ENCODE measurements at regions not wholly inside any gene's neighbourhood (a gene's known extent, or its start where the extent isn't known, plus 50 kb on each side); places are given as distances from the start of the nearest gene placed in this dataset.

DNA sequence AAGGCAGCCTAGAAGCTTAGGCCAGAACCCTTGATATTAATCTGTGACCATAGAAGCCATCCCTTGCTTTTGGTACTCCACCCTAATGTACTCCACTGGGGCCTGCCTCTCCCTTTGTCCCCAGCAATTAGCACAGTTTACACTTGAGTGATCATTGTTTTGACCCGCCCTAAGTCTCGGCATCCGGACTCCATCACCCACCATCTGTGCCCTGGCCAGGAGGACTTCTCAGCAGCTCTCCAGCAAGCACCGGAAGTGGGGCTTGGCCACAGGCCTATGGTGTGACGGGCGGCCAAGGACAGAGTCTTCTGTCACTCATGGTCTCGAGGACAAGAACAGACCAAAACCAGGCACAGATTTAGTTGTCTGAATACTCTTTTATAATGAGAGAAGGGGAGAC, 126.5 kb upstream of the NTF3 start:
- Histone ChIP-seq H2AFZ (ENCODE audit: low read length) (no peak overlapping the region), H3K9me2 (replicated peaks; ENCODE audit: low read length) (no peaks in the 10 kb centered on the region), H3K4me1 (ENCODE audit: insufficient read depth, low read length) (no peaks in the 10 kb centered on the region), H3K36me3 (ENCODE audit: low read depth, low read length) (no peaks in the 10 kb centered on the region), H4K20me1 (ENCODE audit: low read length) (no peaks in the 10 kb centered on the region), H3K9me3 (ENCODE audit: low read length) (no peaks in the 10 kb centered on the region), H3F3A (ENCODE audit: low read length, unreplicated experiment) (no peaks in the 10 kb centered on the region), H3K4me2 (ENCODE audit: low read length) (no peak overlapping the region), H3K27ac (ENCODE audit: low read length) (no peak overlapping the region), H3K27me3 (ENCODE audit: low read length) (no peaks in the 10 kb centered on the region), H3K4me3 (ENCODE audit: low read length) (no peak overlapping the region), H3K9ac (ENCODE audit: low read length) (no peak overlapping the region), H3K79me2 (ENCODE audit: low read length) (no peaks in the 10 kb centered on the region)
- CTCF ChIA-PET: no interaction called here
- BruUV-seq (replicated peaks): no TSS peak
- POLR2A ChIA-PET (ENCODE audit: unreplicated experiment): no interaction called here
- DNase-seq (no peak), ATAC-seq (no peak)
- intact Hi-C loops (cut with micrococcal nuclease): no loop called here
- no peak for TF ChIP-seq EZH2phosphoT487 (IDR thresholded peaks at IDR 0.05; ENCODE audit: borderline replicate concordance, low read length)
- TF ChIP-seq, protein P1, sequence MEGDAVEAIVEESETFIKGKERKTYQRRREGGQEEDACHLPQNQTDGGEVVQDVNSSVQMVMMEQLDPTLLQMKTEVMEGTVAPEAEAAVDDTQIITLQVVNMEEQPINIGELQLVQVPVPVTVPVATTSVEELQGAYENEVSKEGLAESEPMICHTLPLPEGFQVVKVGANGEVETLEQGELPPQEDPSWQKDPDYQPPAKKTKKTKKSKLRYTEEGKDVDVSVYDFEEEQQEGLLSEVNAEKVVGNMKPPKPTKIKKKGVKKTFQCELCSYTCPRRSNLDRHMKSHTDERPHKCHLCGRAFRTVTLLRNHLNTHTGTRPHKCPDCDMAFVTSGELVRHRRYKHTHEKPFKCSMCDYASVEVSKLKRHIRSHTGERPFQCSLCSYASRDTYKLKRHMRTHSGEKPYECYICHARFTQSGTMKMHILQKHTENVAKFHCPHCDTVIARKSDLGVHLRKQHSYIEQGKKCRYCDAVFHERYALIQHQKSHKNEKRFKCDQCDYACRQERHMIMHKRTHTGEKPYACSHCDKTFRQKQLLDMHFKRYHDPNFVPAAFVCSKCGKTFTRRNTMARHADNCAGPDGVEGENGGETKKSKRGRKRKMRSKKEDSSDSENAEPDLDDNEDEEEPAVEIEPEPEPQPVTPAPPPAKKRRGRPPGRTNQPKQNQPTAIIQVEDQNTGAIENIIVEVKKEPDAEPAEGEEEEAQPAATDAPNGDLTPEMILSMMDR (conservative IDR thresholded peaks at IDR 0.05; ENCODE audit: low read depth, low read length): no peak
- TF ChIP-seq EZH2 (IDR thresholded peaks at IDR 0.05; ENCODE audit: low read length, unreplicated experiment): no peak

DNA sequence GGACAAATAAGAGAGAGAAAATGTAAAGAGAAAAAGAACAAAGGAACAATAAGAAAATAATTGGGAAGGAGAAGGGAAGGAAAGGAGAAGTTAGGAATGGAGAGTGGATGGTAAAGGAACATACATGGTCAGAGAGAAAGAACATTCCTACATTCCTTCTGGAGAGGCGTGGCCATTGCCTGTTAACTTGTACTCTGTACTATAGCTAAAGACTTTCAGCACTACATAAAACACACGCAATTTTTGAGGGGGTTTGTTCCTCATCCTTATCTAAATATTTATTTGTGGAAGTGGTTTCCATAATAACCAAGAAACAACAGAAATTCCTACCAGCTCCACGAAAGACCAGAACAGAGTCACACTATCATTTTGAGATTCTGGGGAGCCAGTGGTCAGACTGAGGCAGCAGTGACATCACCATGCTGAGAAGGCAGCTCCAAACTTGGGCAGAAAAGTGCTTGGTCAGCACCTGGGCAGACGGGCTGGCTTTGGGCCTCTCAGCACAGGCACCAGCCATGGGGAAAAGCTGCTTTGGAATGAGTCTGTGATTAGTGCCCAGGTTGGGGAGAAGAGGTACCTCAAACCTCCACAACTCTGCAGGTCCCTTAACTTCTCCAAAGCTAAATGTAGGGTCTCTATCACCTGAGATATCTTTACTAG, 125.9 kb upstream of the NTF3 start:
- H4K20me1 ChIP-seq (ENCODE audit: low read length): no peaks in the 10 kb centered on the region
- intact Hi-C loops (cut with micrococcal nuclease): no loop called here
- H3K9me3 ChIP-seq (ENCODE audit: low read length): no peaks in the 10 kb centered on the region
- CTCF ChIA-PET: no interaction called here
- H3K4me2 ChIP-seq (ENCODE audit: low read length): no peak overlapping the region
- no peak overlapping the region for H3K9ac ChIP-seq (ENCODE audit: low read length)
- no peaks in the 10 kb centered on the region for H3F3A ChIP-seq (ENCODE audit: low read length, unreplicated experiment)
- H3K4me3 ChIP-seq (ENCODE audit: low read length): no peak overlapping the region
- H3K27ac ChIP-seq (ENCODE audit: low read length): no peak overlapping the region
- POLR2A ChIA-PET (ENCODE audit: unreplicated experiment): no interaction called here
- no peaks in the 10 kb centered on the region for H3K79me2 ChIP-seq (ENCODE audit: low read length)
- no peaks in the 10 kb centered on the region for H3K9me2 ChIP-seq (replicated peaks; ENCODE audit: low read length)
- no peaks in the 10 kb centered on the region for H3K27me3 ChIP-seq (ENCODE audit: low read length)
- no peak overlapping the region for H2AFZ ChIP-seq (ENCODE audit: low read length)
- no TSS peak for BruUV-seq (replicated peaks)
- H3K4me1 ChIP-seq (ENCODE audit: insufficient read depth, low read length): no peaks in the 10 kb centered on the region
- H3K36me3 ChIP-seq (ENCODE audit: low read depth, low read length): no peaks in the 10 kb centered on the region
- no peak for ATAC-seq
- TF ChIP-seq, protein P1 (conservative IDR thresholded peaks at IDR 0.05; ENCODE audit: low read depth, low read length): no peak
- TF ChIP-seq EZH2 (IDR thresholded peaks at IDR 0.05; ENCODE audit: low read length, unreplicated experiment) (no peak), EZH2phosphoT487 (IDR thresholded peaks at IDR 0.05; ENCODE audit: borderline replicate concordance, low read length) (no peak)
- no peak for DNase-seq

DNA sequence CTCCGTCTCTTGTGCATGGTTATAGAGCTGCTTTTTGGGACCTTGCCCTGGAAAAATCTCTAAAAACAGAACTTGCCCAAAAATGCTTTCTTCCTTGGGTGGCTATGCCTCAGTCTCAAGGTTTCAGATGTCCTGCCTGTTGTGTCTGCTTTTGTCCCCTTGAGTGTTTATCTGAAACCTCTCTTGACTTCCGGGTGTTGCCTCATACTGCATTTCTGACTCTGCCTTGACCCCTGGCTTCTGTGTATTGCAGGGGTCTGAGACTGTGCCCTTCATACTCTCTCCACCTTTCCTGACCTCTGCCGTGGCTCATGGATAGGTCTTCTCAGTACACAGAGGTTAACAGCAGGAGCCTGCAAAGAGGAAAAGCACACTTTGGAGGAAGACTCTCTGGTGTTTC, 124.8 kb upstream of the NTF3 start:
- no peaks in the 10 kb centered on the region for H3K9me3 ChIP-seq (ENCODE audit: low read length)
- POLR2A ChIA-PET (ENCODE audit: unreplicated experiment): no interaction called here
- no peaks in the 10 kb centered on the region for H3K36me3 ChIP-seq (ENCODE audit: low read depth, low read length)
- CTCF ChIA-PET: no interaction called here
- no peak overlapping the region for H2AFZ ChIP-seq (ENCODE audit: low read length)
- ATAC-seq (no peak), DNase-seq (no peak)
- intact Hi-C loops (cut with micrococcal nuclease): no loop called here
- TF ChIP-seq, protein P1 (conservative IDR thresholded peaks at IDR 0.05; ENCODE audit: low read depth, low read length): no peak
- TF ChIP-seq EZH2phosphoT487 (IDR thresholded peaks at IDR 0.05; ENCODE audit: borderline replicate concordance, low read length): no peak
- TF ChIP-seq EZH2 (IDR thresholded peaks at IDR 0.05; ENCODE audit: low read length, unreplicated experiment): no peak
- H3K9me2 ChIP-seq (replicated peaks; ENCODE audit: low read length): no peaks in the 10 kb centered on the region
- H3K79me2 ChIP-seq (ENCODE audit: low read length): no peaks in the 10 kb centered on the region
- no peak overlapping the region for H3K4me3 ChIP-seq (ENCODE audit: low read length)
- no peaks in the 10 kb centered on the region for H3F3A ChIP-seq (ENCODE audit: low read length, unreplicated experiment)
- no peaks in the 10 kb centered on the region for H4K20me1 ChIP-seq (ENCODE audit: low read length)
- H3K27ac ChIP-seq (ENCODE audit: low read length): no peak overlapping the region
- H3K4me1 ChIP-seq (ENCODE audit: insufficient read depth, low read length): no peaks in the 10 kb centered on the region
- BruUV-seq (replicated peaks): no TSS peak
- no peak overlapping the region for H3K4me2 ChIP-seq (ENCODE audit: low read length)
- no peak overlapping the region for H3K9ac ChIP-seq (ENCODE audit: low read length)
- no peaks in the 10 kb centered on the region for H3K27me3 ChIP-seq (ENCODE audit: low read length)
